Cardiac muscle cell (in vitro differentiated cells and primary cell): ENCODE measurements at regions not wholly inside any gene's neighbourhood (a gene's known extent, or its start where the extent isn't known, plus 50 kb on each side); places are given as distances from the start of the nearest gene placed in this dataset.
A peak's percentile ranks its signal among the peaks of the same experiment; 100 is the strongest.

ENCODE experiments used
- DNase-seq, 2 donors: peaks; one replicate each; pipeline versions ENCODE4 v3.0.0 to v3.0.0-alpha.2; 2010 to 2017; ENCODE audit warnings: low read depth in 1 of 2, low spot score in 1 of 2
- H3K27ac ChIP-seq: fragments of 200-600 bp; sonication (generic); 2 replicates; pipeline ENCODE4 v1.5.1; 2016
- H3K27me3 ChIP-seq: fragments of 200-600 bp; sonication (generic); 2 replicates; pipeline ENCODE4 v1.6.0; 2016; ENCODE audit warnings: control low read depth
- H3K36me3 ChIP-seq: fragments of 200-600 bp; sonication (generic); 2 replicates; pipeline ENCODE4 v1.5.1; 2016; ENCODE audit warnings: control low read depth
- H3K4me1 ChIP-seq: fragments of 200-600 bp; sonication (generic); 2 replicates; pipeline ENCODE4 v1.8.1; 2017; ENCODE audit warnings: low read depth, mild to moderate bottlenecking, mixed run types
- H3K4me3 ChIP-seq: fragments of 200-600 bp; sonication (generic); 2 replicates; pipeline ENCODE4 v1.5.1; 2016; ENCODE audit warnings: mild to moderate bottlenecking
- H3K9me3 ChIP-seq: fragments of 200-600 bp; sonication (generic); 2 replicates; pipeline ENCODE4 v1.5.1; 2017; ENCODE audit warnings: low read depth, mild to moderate bottlenecking, control low read depth
- TF ChIP-seq, protein P1 (sequence below): IDR thresholded peaks from 2 replicates; pipeline ENCODE4 v1.5.1; 2012; ENCODE audit warnings: low read depth, mild to moderate bottlenecking, low read length

GRCh38 chr2:41949883-41950665 is 97.7 kb upstream of the PKDCC start:
- Histone ChIP-seq H3K36me3 (no peaks in the 10 kb centered on the region), H3K27ac (peak overlapping the region; percentile 99), H3K9me3 (no peaks in the 10 kb centered on the region), H3K27me3 (no peaks in the 10 kb centered on the region), H3K4me1 (peaks cover 56% of the 10 kb centered on the region), H3K4me3 (no peak overlapping the region)
- DNase-seq: peak in 1 of 2 donors; percentile 54
- TF ChIP-seq, protein P1, sequence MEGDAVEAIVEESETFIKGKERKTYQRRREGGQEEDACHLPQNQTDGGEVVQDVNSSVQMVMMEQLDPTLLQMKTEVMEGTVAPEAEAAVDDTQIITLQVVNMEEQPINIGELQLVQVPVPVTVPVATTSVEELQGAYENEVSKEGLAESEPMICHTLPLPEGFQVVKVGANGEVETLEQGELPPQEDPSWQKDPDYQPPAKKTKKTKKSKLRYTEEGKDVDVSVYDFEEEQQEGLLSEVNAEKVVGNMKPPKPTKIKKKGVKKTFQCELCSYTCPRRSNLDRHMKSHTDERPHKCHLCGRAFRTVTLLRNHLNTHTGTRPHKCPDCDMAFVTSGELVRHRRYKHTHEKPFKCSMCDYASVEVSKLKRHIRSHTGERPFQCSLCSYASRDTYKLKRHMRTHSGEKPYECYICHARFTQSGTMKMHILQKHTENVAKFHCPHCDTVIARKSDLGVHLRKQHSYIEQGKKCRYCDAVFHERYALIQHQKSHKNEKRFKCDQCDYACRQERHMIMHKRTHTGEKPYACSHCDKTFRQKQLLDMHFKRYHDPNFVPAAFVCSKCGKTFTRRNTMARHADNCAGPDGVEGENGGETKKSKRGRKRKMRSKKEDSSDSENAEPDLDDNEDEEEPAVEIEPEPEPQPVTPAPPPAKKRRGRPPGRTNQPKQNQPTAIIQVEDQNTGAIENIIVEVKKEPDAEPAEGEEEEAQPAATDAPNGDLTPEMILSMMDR: no peak

DNA sequence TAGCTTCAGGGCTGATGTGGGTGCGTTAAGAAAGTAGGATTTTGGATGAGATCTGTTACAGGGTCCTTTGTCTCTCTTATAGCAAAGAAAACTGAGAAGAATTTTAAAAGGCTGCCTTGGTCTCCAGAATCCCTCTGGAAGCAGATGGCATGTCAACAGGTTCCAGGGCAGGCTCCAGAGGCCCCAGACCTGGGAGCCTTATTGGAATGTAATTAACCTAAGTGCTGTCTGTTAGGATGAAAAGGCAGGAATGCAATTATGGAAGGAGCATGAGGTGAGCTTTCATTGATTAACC is 97.2 kb upstream of the PKDCC start:
- DNase-seq: no peak
- Histone ChIP-seq H3K27me3 (no peaks in the 10 kb centered on the region), H3K9me3 (no peaks in the 10 kb centered on the region), H3K4me3 (no peak overlapping the region), H3K4me1 (peaks cover 61% of the 10 kb centered on the region), H3K36me3 (no peaks in the 10 kb centered on the region), H3K27ac (peak overlapping the region; percentile 99)
- TF ChIP-seq, protein P1: no peak

GRCh38 chr2:41954304-41955291 is 93.2 kb upstream of the PKDCC start:
- no peak for DNase-seq
- H3K27ac ChIP-seq: no peak overlapping the region
- H3K4me1 ChIP-seq: peaks cover 43% of the 10 kb centered on the region
- H3K9me3 ChIP-seq: no peaks in the 10 kb centered on the region
- H3K36me3 ChIP-seq: no peaks in the 10 kb centered on the region
- TF ChIP-seq, protein P1: no peak
- H3K4me3 ChIP-seq: no peak overlapping the region
- H3K27me3 ChIP-seq: no peaks in the 10 kb centered on the region

- Histone ChIP-seq H3K4me3 (no peak overlapping the region), H3K27ac (no peak overlapping the region), H3K36me3 (no peaks in the 10 kb centered on the region), H3K27me3 (no peaks in the 10 kb centered on the region), H3K9me3 (no peaks in the 10 kb centered on the region), H3K4me1 (peaks cover 34% of the 10 kb centered on the region)
- DNase-seq: no peak
- TF ChIP-seq, protein P1: no peak
These were observed 92.3 kb upstream of the PKDCC start for GRCh38 chr2:41955316-41956043.

DNA sequence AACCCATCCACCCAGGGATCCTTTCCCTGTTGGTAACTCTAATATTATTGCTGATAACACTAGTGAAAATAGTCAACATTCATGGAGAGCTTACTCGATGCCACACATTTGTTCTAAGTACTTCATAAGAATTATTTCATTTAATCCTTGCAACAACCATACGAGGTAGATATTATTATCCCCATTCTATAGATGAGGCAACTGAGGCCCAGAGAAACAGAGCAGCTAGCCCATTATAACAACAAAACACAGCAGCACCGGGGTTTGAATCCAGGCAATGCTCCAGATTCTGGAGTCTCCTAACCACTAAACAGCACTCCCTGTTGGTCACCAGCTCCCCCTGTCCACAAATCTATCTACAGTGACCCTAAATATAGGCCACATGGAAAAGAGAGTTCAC is 90.4 kb upstream of the PKDCC start:
- Histone ChIP-seq H3K4me1 (peaks cover 25% of the 10 kb centered on the region), H3K4me3 (no peak overlapping the region), H3K27ac (no peak overlapping the region), H3K36me3 (no peaks in the 10 kb centered on the region), H3K27me3 (no peaks in the 10 kb centered on the region), H3K9me3 (no peaks in the 10 kb centered on the region)
- no peak for DNase-seq
- TF ChIP-seq, protein P1: no peak
